ENCODE measurements at regions not wholly inside any gene's neighbourhood (a gene's known extent, or its start where the extent isn't known, plus 50 kb on each side); places are given as distances from the start of the nearest gene placed in this dataset.
"Not testable (repeated sequence)": the region's sequence is repeated elsewhere in the genome, so short reads cannot be mapped to it uniquely, and the experiment has no call there.

GRCh38 chr2:166651991-166652390 is 157.9 kb upstream of the SCN7A start:
- DNase-seq = no peak
- intact Hi-C loops (cut with DNase I) = no loop called here
- Histone ChIP-seq H3K27me3 (no peaks in the 10 kb centered on the region), H3K36me3 (no peaks in the 10 kb centered on the region), H3K4me3 (no peak overlapping the region), H3K4me1 (no peaks in the 10 kb centered on the region), H3K27ac (no peak overlapping the region), H3K9me3 (no peaks in the 10 kb centered on the region)
- TF ChIP-seq, protein P1, sequence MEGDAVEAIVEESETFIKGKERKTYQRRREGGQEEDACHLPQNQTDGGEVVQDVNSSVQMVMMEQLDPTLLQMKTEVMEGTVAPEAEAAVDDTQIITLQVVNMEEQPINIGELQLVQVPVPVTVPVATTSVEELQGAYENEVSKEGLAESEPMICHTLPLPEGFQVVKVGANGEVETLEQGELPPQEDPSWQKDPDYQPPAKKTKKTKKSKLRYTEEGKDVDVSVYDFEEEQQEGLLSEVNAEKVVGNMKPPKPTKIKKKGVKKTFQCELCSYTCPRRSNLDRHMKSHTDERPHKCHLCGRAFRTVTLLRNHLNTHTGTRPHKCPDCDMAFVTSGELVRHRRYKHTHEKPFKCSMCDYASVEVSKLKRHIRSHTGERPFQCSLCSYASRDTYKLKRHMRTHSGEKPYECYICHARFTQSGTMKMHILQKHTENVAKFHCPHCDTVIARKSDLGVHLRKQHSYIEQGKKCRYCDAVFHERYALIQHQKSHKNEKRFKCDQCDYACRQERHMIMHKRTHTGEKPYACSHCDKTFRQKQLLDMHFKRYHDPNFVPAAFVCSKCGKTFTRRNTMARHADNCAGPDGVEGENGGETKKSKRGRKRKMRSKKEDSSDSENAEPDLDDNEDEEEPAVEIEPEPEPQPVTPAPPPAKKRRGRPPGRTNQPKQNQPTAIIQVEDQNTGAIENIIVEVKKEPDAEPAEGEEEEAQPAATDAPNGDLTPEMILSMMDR (IDR thresholded peaks at IDR 0.05) = no peak
- ATAC-seq = no peak

DNA sequence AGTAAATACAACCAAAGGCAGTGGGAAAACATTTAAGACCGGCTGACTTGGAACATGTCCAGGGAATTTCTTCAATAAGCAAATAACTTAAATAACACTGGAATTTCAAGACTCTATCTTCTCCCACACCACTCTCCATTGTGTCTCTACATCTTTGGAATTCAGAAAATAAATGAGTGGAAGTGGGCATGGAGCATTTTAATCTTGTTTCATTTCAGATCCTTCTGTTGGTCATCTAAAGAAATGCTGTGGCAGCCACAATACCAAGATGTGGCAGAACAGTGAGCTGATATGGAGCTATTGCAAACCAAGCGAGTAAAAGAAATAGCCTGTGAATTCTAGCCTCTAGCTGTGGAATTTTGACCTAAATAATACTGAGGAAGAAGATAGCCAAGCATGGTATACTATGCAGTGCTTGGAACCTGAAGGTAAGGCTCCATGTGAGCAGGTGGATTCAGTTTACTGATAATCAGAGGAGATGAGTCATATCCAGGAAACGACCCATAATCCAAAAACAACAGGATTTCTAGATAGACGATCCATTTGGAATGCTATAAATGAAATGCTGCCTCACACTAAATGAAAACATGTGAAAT is 157.1 kb upstream of the SCN7A start:
- H3K27me3 ChIP-seq = no peaks in the 10 kb centered on the region
- no peaks in the 10 kb centered on the region for H3K9me3 ChIP-seq
- no peak overlapping the region for H3K27ac ChIP-seq
- H3K4me1 ChIP-seq = no peaks in the 10 kb centered on the region
- DNase-seq (no peak), ATAC-seq (no peak)
- intact Hi-C loops (cut with DNase I) = no loop called here
- TF ChIP-seq, protein P1 (IDR thresholded peaks at IDR 0.05) = no peak
- H3K4me3 ChIP-seq = no peak overlapping the region
- no peaks in the 10 kb centered on the region for H3K36me3 ChIP-seq

GRCh38 chr2:166647935-166648334 is 153.9 kb upstream of the SCN7A start:
- ATAC-seq = no peak
- H3K9me3 ChIP-seq = no peaks in the 10 kb centered on the region
- no peak overlapping the region for H3K27ac ChIP-seq
- intact Hi-C loops (cut with DNase I) = no loop called here
- no peaks in the 10 kb centered on the region for H3K27me3 ChIP-seq
- TF ChIP-seq, protein P1 (IDR thresholded peaks at IDR 0.05) = no peak
- H3K36me3 ChIP-seq = no peaks in the 10 kb centered on the region
- no peak for DNase-seq
- H3K4me1 ChIP-seq = no peaks in the 10 kb centered on the region
- no peak overlapping the region for H3K4me3 ChIP-seq

DNA sequence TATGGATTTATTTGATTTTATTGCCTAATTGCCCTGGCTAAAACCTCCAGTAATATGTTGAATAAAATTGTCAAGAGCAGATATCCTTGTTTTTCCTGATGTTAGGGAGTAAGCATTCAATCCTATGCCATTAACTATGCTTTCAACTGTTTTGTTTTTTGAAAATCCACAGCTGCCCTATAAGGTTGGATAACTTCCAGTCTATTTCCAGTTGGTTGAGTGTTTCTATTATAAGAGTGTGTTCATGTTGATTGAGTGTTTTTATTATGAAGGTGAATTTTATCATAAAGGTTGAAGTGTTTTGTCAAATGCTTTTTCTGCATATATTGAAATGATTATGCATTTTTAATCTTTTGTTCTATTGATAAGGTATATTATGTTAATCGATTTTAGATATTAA is 149.9 kb upstream of the SCN7A start:
- no peak for DNase-seq
- Histone ChIP-seq H3K4me3 (no peak overlapping the region), H3K9me3 (no peaks in the 10 kb centered on the region), H3K27me3 (no peaks in the 10 kb centered on the region), H3K36me3 (no peaks in the 10 kb centered on the region), H3K4me1 (no peaks in the 10 kb centered on the region), H3K27ac (no peak overlapping the region)
- TF ChIP-seq, protein P1 (IDR thresholded peaks at IDR 0.05) = no peak
- intact Hi-C loops (cut with DNase I) = no loop called here
- ATAC-seq = no peak

DNA sequence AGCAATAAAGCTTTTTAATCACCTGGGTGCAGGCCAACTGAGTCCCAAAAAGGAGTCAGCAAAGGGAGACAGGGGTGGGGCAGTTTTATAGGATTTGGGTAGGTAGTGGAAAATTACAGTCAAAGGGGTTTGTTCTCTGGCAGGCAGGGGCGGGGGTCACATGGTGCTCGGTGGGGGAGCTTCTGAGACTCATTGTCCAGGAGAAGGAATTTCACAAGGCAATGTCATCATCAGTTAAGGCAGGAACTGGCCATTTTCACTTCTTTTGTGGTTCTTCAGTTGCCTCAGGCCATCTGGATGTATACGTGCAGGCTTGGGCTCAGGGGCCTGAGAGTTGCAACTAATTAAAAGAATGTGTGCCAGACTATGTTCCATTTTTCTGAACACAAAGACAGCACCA is 147.5 kb upstream of the SCN7A start:
- intact Hi-C loops (cut with DNase I) = not testable (repeated sequence)

DNA sequence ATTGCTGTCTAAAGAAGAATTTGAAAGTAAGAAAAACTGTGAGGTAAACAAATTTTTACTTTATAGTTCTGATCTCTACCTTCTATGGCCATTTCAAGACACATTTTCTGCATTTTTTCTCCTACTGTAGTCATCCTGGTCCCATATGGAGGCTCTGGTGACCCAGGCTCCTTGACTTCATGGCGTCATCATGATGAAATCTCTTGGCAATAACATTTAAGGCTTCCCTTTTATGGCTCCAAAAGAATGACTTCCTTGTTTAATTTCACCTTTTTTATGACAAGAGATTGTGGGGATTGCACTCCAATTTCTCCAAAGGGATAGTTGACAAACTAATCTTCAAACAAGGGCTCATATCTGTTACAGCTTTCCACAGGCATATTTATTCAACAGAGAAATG is 143.0 kb upstream of the SCN7A start:
- intact Hi-C loops (cut with DNase I) = no loop called here
- Histone ChIP-seq H3K27ac (no peak overlapping the region), H3K4me1 (no peaks in the 10 kb centered on the region), H3K36me3 (no peaks in the 10 kb centered on the region), H3K4me3 (no peak overlapping the region), H3K9me3 (no peaks in the 10 kb centered on the region), H3K27me3 (no peaks in the 10 kb centered on the region)
- no peak for DNase-seq
- TF ChIP-seq, protein P1 (IDR thresholded peaks at IDR 0.05) = no peak
- ATAC-seq = no peak

More for the DNA sequence above, 147.5 kb upstream of the SCN7A start:
- not testable (repeated sequence) for H3K36me3 ChIP-seq, H3K27ac ChIP-seq, DNase-seq, H3K27me3 ChIP-seq, H3K4me3 ChIP-seq, ATAC-seq, H3K9me3 ChIP-seq, H3K4me1 ChIP-seq

Measured in upper lobe of right lung (tissue), 1 donor.